ENCODE measurements at regions not wholly inside any gene's neighbourhood (a gene's known extent, or its start where the extent isn't known, plus 50 kb on each side); places are given as distances from the start of the nearest gene placed in this dataset.

- Histone ChIP-seq H3K4me3 (replicated peaks; ENCODE audit: insufficient read depth, low read length) (no peak overlapping the region), H3K27me3 (ENCODE audit: insufficient read depth, poor library complexity, severe bottlenecking) (no peaks in the 10 kb centered on the region), H3K27ac (replicated peaks) (no peak overlapping the region)
- no peak for TF ChIP-seq REST (IDR thresholded peaks at IDR 0.05; ENCODE audit: insufficient replicate concordance, low read depth)
- DNase-seq (ENCODE audit: low read depth in 1 of 2, low spot score in 1 of 2), result no peak
Observed at GRCh38 chr5:31027721-31028120, 165.8 kb upstream of the CDH6 start.

GRCh38 chr5:31023105-31023504 is 170.4 kb upstream of the CDH6 start:
- H3K4me3 ChIP-seq (replicated peaks; ENCODE audit: insufficient read depth, low read length), result no peak overlapping the region
- TF ChIP-seq CTCF (IDR thresholded peaks at IDR 0.05; ENCODE audit: insufficient read depth, low read length), result no peak
- TF ChIP-seq REST (IDR thresholded peaks at IDR 0.05; ENCODE audit: insufficient replicate concordance, low read depth), result no peak
- no peak for TF ChIP-seq SPI1 (IDR thresholded peaks at IDR 0.05; ENCODE audit: borderline replicate concordance, low read depth)
- TF ChIP-seq GABPA (IDR thresholded peaks at IDR 0.05; ENCODE audit: low read depth), result no peak
- TF ChIP-seq POLR2AphosphoS5 (IDR thresholded peaks at IDR 0.05; ENCODE audit: low read depth), result no peak
- H3K27ac ChIP-seq (replicated peaks), result no peak overlapping the region
- no peak for DNase-seq (ENCODE audit: low read depth in 1 of 2, low spot score in 1 of 2)
- no peaks in the 10 kb centered on the region for H3K27me3 ChIP-seq (ENCODE audit: insufficient read depth, poor library complexity, severe bottlenecking)

GRCh38 chr5:31021181-31021624 is 172.3 kb upstream of the CDH6 start:
- H3K4me3 ChIP-seq (replicated peaks; ENCODE audit: insufficient read depth, low read length), result no peak overlapping the region
- no peaks in the 10 kb centered on the region for H3K27me3 ChIP-seq (ENCODE audit: insufficient read depth, poor library complexity, severe bottlenecking)
- H3K27ac ChIP-seq (replicated peaks), result no peak overlapping the region
- TF ChIP-seq GABPA (IDR thresholded peaks at IDR 0.05; ENCODE audit: low read depth) (no peak), CTCF (IDR thresholded peaks at IDR 0.05; ENCODE audit: insufficient read depth, low read length) (no peak), REST (IDR thresholded peaks at IDR 0.05; ENCODE audit: insufficient replicate concordance, low read depth) (no peak), POLR2AphosphoS5 (IDR thresholded peaks at IDR 0.05; ENCODE audit: low read depth) (no peak), SPI1 (IDR thresholded peaks at IDR 0.05; ENCODE audit: borderline replicate concordance, low read depth) (no peak)
- no peak for DNase-seq (ENCODE audit: low read depth in 1 of 2, low spot score in 1 of 2)

GRCh38 chr5:31008231-31008630 is 185.3 kb upstream of the CDH6 start:
- no peak for DNase-seq (ENCODE audit: low read depth in 1 of 2, low spot score in 1 of 2)
- H3K27ac ChIP-seq (replicated peaks), result no peak overlapping the region
- no peaks in the 10 kb centered on the region for H3K27me3 ChIP-seq (ENCODE audit: insufficient read depth, poor library complexity, severe bottlenecking)
- TF ChIP-seq REST (IDR thresholded peaks at IDR 0.05; ENCODE audit: insufficient replicate concordance, low read depth), result no peak
- TF ChIP-seq GABPA (IDR thresholded peaks at IDR 0.05; ENCODE audit: low read depth), result no peak
- TF ChIP-seq SPI1 (IDR thresholded peaks at IDR 0.05; ENCODE audit: borderline replicate concordance, low read depth), result no peak
- TF ChIP-seq CTCF (IDR thresholded peaks at IDR 0.05; ENCODE audit: insufficient read depth, low read length), result no peak
- no peak for TF ChIP-seq POLR2AphosphoS5 (IDR thresholded peaks at IDR 0.05; ENCODE audit: low read depth)
- no peak overlapping the region for H3K4me3 ChIP-seq (replicated peaks; ENCODE audit: insufficient read depth, low read length)

Measured in HL-60 (cell line).